Hematopoietic multipotent progenitor cell treated with erythropoietin and hydrocortisone succinate and interleukin-3 and kit ligand, for 8 days (in vitro differentiated cells): ENCODE measurements at regions not wholly inside any gene's neighbourhood (a gene's known extent, or its start where the extent isn't known, plus 50 kb on each side); places are given as distances from the start of the nearest gene placed in this dataset.
A peak's percentile ranks its signal among the peaks of the same experiment; 100 is the strongest.

ENCODE experiments used
- DNase-seq: peaks from one replicate; pipeline ENCODE4 v3.0.0-alpha.2; 2015

DNA sequence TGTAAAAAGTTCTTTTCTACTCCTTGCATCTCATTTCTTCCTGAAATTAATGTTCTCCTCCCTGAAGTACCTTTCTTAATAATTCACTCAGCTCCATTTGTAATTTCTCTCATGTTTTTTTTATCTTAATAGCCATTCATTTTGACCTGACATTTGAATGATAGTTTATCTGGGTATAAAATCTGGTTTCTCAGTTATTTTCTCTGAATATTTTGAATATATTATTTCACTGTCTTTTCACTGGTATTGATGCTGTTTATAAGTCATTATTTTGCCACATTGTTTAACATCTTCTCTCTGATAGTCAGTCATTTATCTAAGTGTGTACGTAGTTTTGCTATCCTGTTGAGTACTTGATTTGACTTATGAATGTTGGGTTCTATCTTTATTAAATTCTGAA is 68.8 kb upstream of the ARHGAP18 start:
- DNase-seq = no peak

DNA sequence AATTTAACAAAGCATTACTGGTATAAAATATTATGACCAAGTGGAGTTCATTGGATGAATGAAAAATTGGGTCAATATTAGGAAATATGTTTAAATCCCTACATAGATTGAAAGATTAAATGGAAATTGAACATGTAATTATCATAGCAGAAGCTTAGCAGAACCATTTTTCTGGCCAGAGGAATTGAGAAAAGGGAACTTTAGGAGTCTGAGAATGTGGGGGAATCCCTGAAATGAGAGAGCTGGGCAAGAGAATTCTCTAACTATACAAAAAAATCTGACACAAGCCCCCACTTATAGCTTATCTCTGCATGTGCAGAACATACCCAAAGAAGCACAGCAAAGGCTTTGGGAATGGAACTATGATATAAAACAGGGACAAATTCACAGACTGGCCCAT is 67.4 kb upstream of the ARHGAP18 start:
- no peak for DNase-seq

- DNase-seq = no peak
These were observed 66.8 kb upstream of the ARHGAP18 start for GRCh38 chr6:129776542-129777330.

- peak; percentile 75 for DNase-seq
These were observed 64.9 kb upstream of the ARHGAP18 start for GRCh38 chr6:129774697-129775447.

GRCh38 chr6:129773304-129773703 is 63.3 kb upstream of the ARHGAP18 start:
- DNase-seq = no peak

DNA sequence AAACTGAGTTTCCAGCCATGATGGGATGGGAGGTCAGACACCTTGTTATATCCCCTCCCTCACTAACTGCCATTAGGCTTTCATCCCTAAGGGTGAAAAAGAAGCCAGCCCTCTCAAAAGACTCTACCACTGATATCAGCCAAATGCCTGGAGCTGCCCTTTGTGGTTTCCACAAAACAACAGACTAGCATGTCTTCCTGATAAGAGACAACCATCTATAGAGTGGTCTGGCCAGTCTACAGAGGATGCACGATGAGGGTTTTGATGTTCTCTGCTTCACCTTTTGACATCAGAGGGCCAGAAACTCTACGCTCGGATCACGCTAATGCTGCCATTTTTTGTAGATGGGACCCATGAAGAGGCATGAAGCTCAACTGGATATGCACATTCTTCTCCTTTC is 61.7 kb upstream of the ARHGAP18 start:
- DNase-seq = peak; percentile 78

- DNase-seq = no peak
These were observed 58.0 kb upstream of the ARHGAP18 start for GRCh38 chr6:129767776-129768485.

GRCh38 chr6:129766959-129767728 is 57.2 kb upstream of the ARHGAP18 start:
- DNase-seq = peak; percentile 53

DNA sequence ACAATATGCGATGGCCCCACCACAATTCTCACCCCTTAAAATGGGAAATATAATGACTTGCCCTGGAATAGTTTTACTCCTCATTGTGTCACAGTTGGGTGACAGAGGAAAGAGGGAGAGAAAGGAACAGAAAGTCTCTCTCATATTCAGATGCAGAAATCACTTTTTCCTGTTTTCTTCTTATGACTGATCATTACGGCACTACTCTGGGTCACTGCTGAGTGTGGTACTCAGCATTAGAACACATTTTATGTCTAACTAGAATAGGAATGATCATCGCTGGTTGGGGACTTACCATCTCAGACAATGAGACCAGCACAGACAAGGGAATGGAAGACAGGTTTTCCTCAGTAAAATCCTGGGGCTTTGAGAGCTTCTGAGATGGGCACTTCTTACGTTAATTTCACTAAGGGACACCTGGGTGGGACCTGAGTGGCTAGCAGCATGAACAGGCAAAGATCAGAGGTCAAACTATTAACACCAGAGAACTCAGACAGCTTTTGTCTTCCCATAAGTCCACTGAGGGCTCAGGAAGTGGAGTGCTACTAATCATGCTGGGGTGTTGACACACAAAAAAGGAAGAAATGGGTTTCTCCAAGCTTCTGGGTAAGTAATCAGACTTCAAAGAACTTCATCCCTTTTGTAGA is 54.9 kb upstream of the ARHGAP18 start:
- no peak for DNase-seq

GRCh38 chr6:129759796-129760605 is 50.0 kb upstream of the ARHGAP18 start:
- no peak for DNase-seq
